ENCODE measurements at regions not wholly inside any gene's neighbourhood (a gene's known extent, or its start where the extent isn't known, plus 50 kb on each side); places are given as distances from the start of the nearest gene placed in this dataset.

GRCh38 chr20:60461993-60462392, 503.8 kb downstream of the CDH26 start:
- FAIRE-seq = no peak
- no peak for DNase-seq (ENCODE audit: insufficient read length, low spot score)
- no peak for TF ChIP-seq TAF1 (IDR thresholded peaks at IDR 0.05; ENCODE audit: low read depth, low read length)
- no peak for TF ChIP-seq PAX5 (IDR thresholded peaks at IDR 0.05; ENCODE audit: insufficient read depth, low read length, severe bottlenecking)
- TF ChIP-seq POLR2A (IDR thresholded peaks at IDR 0.05; ENCODE audit: low read depth, low read length) = no peak
- no peak for TF ChIP-seq POLR2AphosphoS5 (IDR thresholded peaks at IDR 0.05; ENCODE audit: low read depth, low read length)
- TF ChIP-seq POU2F2 (IDR thresholded peaks at IDR 0.05; ENCODE audit: low read depth, low read length) = no peak
- no peak for TF ChIP-seq SPI1 (IDR thresholded peaks at IDR 0.05; ENCODE audit: low read depth, low read length)

GRCh38 chr20:60463798-60464197, 505.6 kb downstream of the CDH26 start:
- no peak for TF ChIP-seq PAX5 (IDR thresholded peaks at IDR 0.05; ENCODE audit: insufficient read depth, low read length, severe bottlenecking)
- no peak for TF ChIP-seq POLR2AphosphoS5 (IDR thresholded peaks at IDR 0.05; ENCODE audit: low read depth, low read length)
- TF ChIP-seq SPI1 (IDR thresholded peaks at IDR 0.05; ENCODE audit: low read depth, low read length) = no peak
- TF ChIP-seq TAF1 (IDR thresholded peaks at IDR 0.05; ENCODE audit: low read depth, low read length) = no peak
- no peak for TF ChIP-seq POU2F2 (IDR thresholded peaks at IDR 0.05; ENCODE audit: low read depth, low read length)
- TF ChIP-seq POLR2A (IDR thresholded peaks at IDR 0.05; ENCODE audit: low read depth, low read length) = no peak
- FAIRE-seq = no peak

GRCh38 chr20:60465439-60465838, 507.2 kb downstream of the CDH26 start:
- DNase-seq (ENCODE audit: insufficient read length, low spot score) = no peak
- TF ChIP-seq TAF1 (IDR thresholded peaks at IDR 0.05; ENCODE audit: low read depth, low read length) = no peak
- TF ChIP-seq PAX5 (IDR thresholded peaks at IDR 0.05; ENCODE audit: insufficient read depth, low read length, severe bottlenecking) = no peak
- no peak for TF ChIP-seq SPI1 (IDR thresholded peaks at IDR 0.05; ENCODE audit: low read depth, low read length)
- TF ChIP-seq POLR2AphosphoS5 (IDR thresholded peaks at IDR 0.05; ENCODE audit: low read depth, low read length) = no peak
- TF ChIP-seq POU2F2 (IDR thresholded peaks at IDR 0.05; ENCODE audit: low read depth, low read length) = no peak
- no peak for TF ChIP-seq POLR2A (IDR thresholded peaks at IDR 0.05; ENCODE audit: low read depth, low read length)
- no peak for FAIRE-seq

More at GRCh38 chr20:60463798-60464197, 505.6 kb downstream of the CDH26 start:
- DNase-seq (ENCODE audit: insufficient read length, low spot score) = no peak

GRCh38 chr20:60465993-60466686, 507.9 kb downstream of the CDH26 start:
- no peak for TF ChIP-seq POLR2AphosphoS5 (IDR thresholded peaks at IDR 0.05; ENCODE audit: low read depth, low read length)
- no peak for TF ChIP-seq TAF1 (IDR thresholded peaks at IDR 0.05; ENCODE audit: low read depth, low read length)
- no peak for TF ChIP-seq PAX5 (IDR thresholded peaks at IDR 0.05; ENCODE audit: insufficient read depth, low read length, severe bottlenecking)
- no peak for TF ChIP-seq SPI1 (IDR thresholded peaks at IDR 0.05; ENCODE audit: low read depth, low read length)
- TF ChIP-seq POU2F2 (IDR thresholded peaks at IDR 0.05; ENCODE audit: low read depth, low read length) = no peak
- no peak for TF ChIP-seq POLR2A (IDR thresholded peaks at IDR 0.05; ENCODE audit: low read depth, low read length)
- no peak for FAIRE-seq
- no peak for DNase-seq (ENCODE audit: insufficient read length, low spot score)

- FAIRE-seq = no peak
- TF ChIP-seq POLR2A (IDR thresholded peaks at IDR 0.05; ENCODE audit: low read depth, low read length) = no peak
- TF ChIP-seq POLR2AphosphoS5 (IDR thresholded peaks at IDR 0.05; ENCODE audit: low read depth, low read length) = no peak
- TF ChIP-seq PAX5 (IDR thresholded peaks at IDR 0.05; ENCODE audit: insufficient read depth, low read length, severe bottlenecking) = no peak
- no peak for TF ChIP-seq TAF1 (IDR thresholded peaks at IDR 0.05; ENCODE audit: low read depth, low read length)
- TF ChIP-seq SPI1 (IDR thresholded peaks at IDR 0.05; ENCODE audit: low read depth, low read length) = no peak
- no peak for DNase-seq (ENCODE audit: insufficient read length, low spot score)
Observed at GRCh38 chr20:60466687-60467022, 508.4 kb downstream of the CDH26 start.

GRCh38 chr20:60467078-60467477, 508.9 kb downstream of the CDH26 start:
- DNase-seq (ENCODE audit: insufficient read length, low spot score) (no peak), FAIRE-seq (no peak)
- TF ChIP-seq POLR2A (IDR thresholded peaks at IDR 0.05; ENCODE audit: low read depth, low read length) = no peak
- TF ChIP-seq TAF1 (IDR thresholded peaks at IDR 0.05; ENCODE audit: low read depth, low read length) = no peak
- TF ChIP-seq POU2F2 (IDR thresholded peaks at IDR 0.05; ENCODE audit: low read depth, low read length) = no peak
- TF ChIP-seq POLR2AphosphoS5 (IDR thresholded peaks at IDR 0.05; ENCODE audit: low read depth, low read length) = no peak
- TF ChIP-seq PAX5 (IDR thresholded peaks at IDR 0.05; ENCODE audit: insufficient read depth, low read length, severe bottlenecking) = no peak
- TF ChIP-seq SPI1 (IDR thresholded peaks at IDR 0.05; ENCODE audit: low read depth, low read length) = no peak

- no peak for FAIRE-seq
- TF ChIP-seq POLR2AphosphoS5 (IDR thresholded peaks at IDR 0.05; ENCODE audit: low read depth, low read length) = no peak
- TF ChIP-seq POLR2A (IDR thresholded peaks at IDR 0.05; ENCODE audit: low read depth, low read length) = no peak
- no peak for DNase-seq (ENCODE audit: insufficient read length, low spot score)
Observed at GRCh38 chr20:60467771-60468170, 509.5 kb downstream of the CDH26 start.

GRCh38 chr20:60469829-60470228, 511.6 kb downstream of the CDH26 start:
- TF ChIP-seq POLR2AphosphoS5 (IDR thresholded peaks at IDR 0.05; ENCODE audit: low read depth, low read length) (no peak), SPI1 (IDR thresholded peaks at IDR 0.05; ENCODE audit: low read depth, low read length) (no peak), TAF1 (IDR thresholded peaks at IDR 0.05; ENCODE audit: low read depth, low read length) (no peak), POLR2A (IDR thresholded peaks at IDR 0.05; ENCODE audit: low read depth, low read length) (no peak), POU2F2 (IDR thresholded peaks at IDR 0.05; ENCODE audit: low read depth, low read length) (no peak), PAX5 (IDR thresholded peaks at IDR 0.05; ENCODE audit: insufficient read depth, low read length, severe bottlenecking) (no peak)
- no peak for FAIRE-seq
- no peak for DNase-seq (ENCODE audit: insufficient read length, low spot score)

- TF ChIP-seq TAF1 (IDR thresholded peaks at IDR 0.05; ENCODE audit: low read depth, low read length) = no peak
- no peak for TF ChIP-seq SPI1 (IDR thresholded peaks at IDR 0.05; ENCODE audit: low read depth, low read length)
- TF ChIP-seq POLR2A (IDR thresholded peaks at IDR 0.05; ENCODE audit: low read depth, low read length) = no peak
- no peak for TF ChIP-seq POLR2AphosphoS5 (IDR thresholded peaks at IDR 0.05; ENCODE audit: low read depth, low read length)
- TF ChIP-seq PAX5 (IDR thresholded peaks at IDR 0.05; ENCODE audit: insufficient read depth, low read length, severe bottlenecking) = no peak
- TF ChIP-seq POU2F2 (IDR thresholded peaks at IDR 0.05; ENCODE audit: low read depth, low read length) = no peak
- FAIRE-seq (no peak), DNase-seq (ENCODE audit: insufficient read length, low spot score) (no peak)
Observed at GRCh38 chr20:60470366-60470765, 512.1 kb downstream of the CDH26 start.

GRCh38 chr20:60473211-60473610, 515.0 kb downstream of the CDH26 start:
- TF ChIP-seq POLR2AphosphoS5 (IDR thresholded peaks at IDR 0.05; ENCODE audit: low read depth, low read length) (no peak), PAX5 (IDR thresholded peaks at IDR 0.05; ENCODE audit: insufficient read depth, low read length, severe bottlenecking) (no peak), POU2F2 (IDR thresholded peaks at IDR 0.05; ENCODE audit: low read depth, low read length) (no peak), TAF1 (IDR thresholded peaks at IDR 0.05; ENCODE audit: low read depth, low read length) (no peak), POLR2A (IDR thresholded peaks at IDR 0.05; ENCODE audit: low read depth, low read length) (no peak), SPI1 (IDR thresholded peaks at IDR 0.05; ENCODE audit: low read depth, low read length) (no peak)
- FAIRE-seq (no peak), DNase-seq (ENCODE audit: insufficient read length, low spot score) (no peak)

Data from GM12891 (cell line).